Suppressor macrophage treated with lipopolysaccharide for 4 hours (primary cell): ENCODE measurements at regions not wholly inside any gene's neighbourhood (a gene's known extent, or its start where the extent isn't known, plus 50 kb on each side); places are given as distances from the start of the nearest gene placed in this dataset.
"Not testable (repeated sequence)": the region's sequence is repeated elsewhere in the genome, so short reads cannot be mapped to it uniquely, and the experiment has no call there.

Experiments used
- DNase-seq: peaks from one replicate; pipeline ENCODE4 v3.0.0-alpha.2; 2020

GRCh38 chr1:83505148-83505547 lies 493.8 kb downstream of the TTLL7 start:
- no peak for DNase-seq

- no peak for DNase-seq
These were observed 495.8 kb downstream of the TTLL7 start for GRCh38 chr1:83503153-83503552.

GRCh38 chr1:83500987-83501591 lies 497.8 kb downstream of the TTLL7 start:
- DNase-seq = no peak

GRCh38 chr1:83500531-83500930 lies 498.4 kb downstream of the TTLL7 start:
- no peak for DNase-seq

GRCh38 chr1:83499998-83500397 lies 498.9 kb downstream of the TTLL7 start:
- DNase-seq = no peak

GRCh38 chr1:83497563-83497962 lies 501.4 kb downstream of the TTLL7 start:
- DNase-seq = no peak

- DNase-seq = no peak
These were observed 503.4 kb downstream of the TTLL7 start for GRCh38 chr1:83495560-83495959.

- no peak for DNase-seq
These were observed 505.3 kb downstream of the TTLL7 start for GRCh38 chr1:83493633-83494032.

GRCh38 chr1:83491930-83492329 lies 507.0 kb downstream of the TTLL7 start:
- DNase-seq = no peak

- DNase-seq = no peak
These were observed 507.9 kb downstream of the TTLL7 start for GRCh38 chr1:83490988-83491387.

- not testable (repeated sequence) for DNase-seq
These were observed 510.8 kb downstream of the TTLL7 start for GRCh38 chr1:83488105-83488504.

GRCh38 chr1:83487460-83487859 lies 511.5 kb downstream of the TTLL7 start:
- DNase-seq = not testable (repeated sequence)

GRCh38 chr1:83485314-83486019 lies 513.5 kb downstream of the TTLL7 start:
- not testable (repeated sequence) for DNase-seq

GRCh38 chr1:83481284-83481683 lies 517.6 kb downstream of the TTLL7 start:
- not testable (repeated sequence) for DNase-seq

GRCh38 chr1:83479591-83480239 lies 519.2 kb downstream of the TTLL7 start:
- not testable (repeated sequence) for DNase-seq

GRCh38 chr1:83478127-83478526 lies 520.8 kb downstream of the TTLL7 start:
- DNase-seq = not testable (repeated sequence)

GRCh38 chr1:83476518-83476917 lies 522.4 kb downstream of the TTLL7 start:
- not testable (repeated sequence) for DNase-seq

GRCh38 chr1:83474946-83475345 lies 524.0 kb downstream of the TTLL7 start:
- not testable (repeated sequence) for DNase-seq

- DNase-seq = not testable (repeated sequence)
These were observed 524.9 kb downstream of the TTLL7 start for GRCh38 chr1:83473986-83474385.

GRCh38 chr1:83472066-83472465 lies 526.9 kb downstream of the TTLL7 start:
- DNase-seq = not testable (repeated sequence)

- not testable (repeated sequence) for DNase-seq
These were observed 527.7 kb downstream of the TTLL7 start for GRCh38 chr1:83471272-83471671.

- not testable (repeated sequence) for DNase-seq
These were observed 530.6 kb downstream of the TTLL7 start for GRCh38 chr1:83468336-83468735.

- not testable (repeated sequence) for DNase-seq
These were observed 541.1 kb downstream of the TTLL7 start for GRCh38 chr1:83457735-83458248.

GRCh38 chr1:83457281-83457680 lies 541.7 kb downstream of the TTLL7 start:
- not testable (repeated sequence) for DNase-seq
